Progenitor cell of endocrine pancreas (in vitro differentiated cells): ENCODE measurements at regions not wholly inside any gene's neighbourhood (a gene's known extent, or its start where the extent isn't known, plus 50 kb on each side); places are given as distances from the start of the nearest gene placed in this dataset.

Source experiments
- DNase-seq: peaks from one replicate; pipeline ENCODE4 v3.0.0; 2021; ENCODE audit warnings: low spot score; ENCODE audit not compliant: unreplicated experiment
- H3K27ac Mint-ChIP-seq: 2 replicates; pipeline ENCODE4 v1.8.0; 2021; ENCODE audit warnings: mild to moderate bottlenecking, moderate library complexity, mixed read lengths
- H3K27me3 Mint-ChIP-seq: 2 replicates; pipeline ENCODE4 v1.8.0; 2021; ENCODE audit warnings: mixed read lengths
- H3K36me3 Mint-ChIP-seq: 2 replicates; pipeline ENCODE4 v1.8.0; 2022; ENCODE audit warnings: mixed read lengths; ENCODE audit not compliant: insufficient read depth
- H3K4me1 Mint-ChIP-seq: 2 replicates; pipeline ENCODE4 v1.8.0; 2021; ENCODE audit warnings: low read depth, mixed read lengths
- H3K4me3 Mint-ChIP-seq: 2 replicates; pipeline ENCODE4 v1.8.0; 2021; ENCODE audit warnings: low read depth, mild to moderate bottlenecking, moderate library complexity, mixed read lengths
- H3K9me3 Mint-ChIP-seq: 2 replicates; pipeline ENCODE4 v1.8.0; 2021; ENCODE audit warnings: low read depth, mixed read lengths
- TF ChIP-seq, protein P1 (sequence below): fragments of 200-600 bp; sonication (generic); IDR thresholded peaks from one replicate; pipeline ENCODE4 v1.5.0; 2021; ENCODE audit warnings: antibody characterized with exemption, mild to moderate bottlenecking; ENCODE audit not compliant: unreplicated experiment

- peaks cover 3% of the 10 kb centered on the region for H3K4me1 Mint-ChIP-seq
- H3K27ac Mint-ChIP-seq = no peak overlapping the region
- TF ChIP-seq, protein P1, sequence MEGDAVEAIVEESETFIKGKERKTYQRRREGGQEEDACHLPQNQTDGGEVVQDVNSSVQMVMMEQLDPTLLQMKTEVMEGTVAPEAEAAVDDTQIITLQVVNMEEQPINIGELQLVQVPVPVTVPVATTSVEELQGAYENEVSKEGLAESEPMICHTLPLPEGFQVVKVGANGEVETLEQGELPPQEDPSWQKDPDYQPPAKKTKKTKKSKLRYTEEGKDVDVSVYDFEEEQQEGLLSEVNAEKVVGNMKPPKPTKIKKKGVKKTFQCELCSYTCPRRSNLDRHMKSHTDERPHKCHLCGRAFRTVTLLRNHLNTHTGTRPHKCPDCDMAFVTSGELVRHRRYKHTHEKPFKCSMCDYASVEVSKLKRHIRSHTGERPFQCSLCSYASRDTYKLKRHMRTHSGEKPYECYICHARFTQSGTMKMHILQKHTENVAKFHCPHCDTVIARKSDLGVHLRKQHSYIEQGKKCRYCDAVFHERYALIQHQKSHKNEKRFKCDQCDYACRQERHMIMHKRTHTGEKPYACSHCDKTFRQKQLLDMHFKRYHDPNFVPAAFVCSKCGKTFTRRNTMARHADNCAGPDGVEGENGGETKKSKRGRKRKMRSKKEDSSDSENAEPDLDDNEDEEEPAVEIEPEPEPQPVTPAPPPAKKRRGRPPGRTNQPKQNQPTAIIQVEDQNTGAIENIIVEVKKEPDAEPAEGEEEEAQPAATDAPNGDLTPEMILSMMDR = no peak
- no peak overlapping the region for H3K4me3 Mint-ChIP-seq
- H3K9me3 Mint-ChIP-seq = no peaks in the 10 kb centered on the region
- DNase-seq = no peak
- H3K27me3 Mint-ChIP-seq = peaks cover 36% of the 10 kb centered on the region
- no peaks in the 10 kb centered on the region for H3K36me3 Mint-ChIP-seq
These were observed 240.4 kb upstream of the TET2 start for GRCh38 chr4:104906276-104906675.

- Mint-ChIP-seq H3K27ac (no peak overlapping the region), H3K36me3 (no peaks in the 10 kb centered on the region), H3K4me3 (no peak overlapping the region), H3K27me3 (peaks cover 40% of the 10 kb centered on the region), H3K9me3 (no peaks in the 10 kb centered on the region), H3K4me1 (peaks cover 3% of the 10 kb centered on the region)
- TF ChIP-seq, protein P1 = no peak
- DNase-seq = no peak
These were observed 239.5 kb upstream of the TET2 start for GRCh38 chr4:104907074-104907649.

GRCh38 chr4:104907991-104908390, 238.7 kb upstream of the TET2 start:
- Mint-ChIP-seq H3K36me3 (no peaks in the 10 kb centered on the region), H3K27ac (no peak overlapping the region), H3K4me3 (no peak overlapping the region), H3K4me1 (peaks cover 3% of the 10 kb centered on the region), H3K27me3 (peaks cover 40% of the 10 kb centered on the region), H3K9me3 (no peaks in the 10 kb centered on the region)
- DNase-seq = no peak
- TF ChIP-seq, protein P1 = no peak

DNA sequence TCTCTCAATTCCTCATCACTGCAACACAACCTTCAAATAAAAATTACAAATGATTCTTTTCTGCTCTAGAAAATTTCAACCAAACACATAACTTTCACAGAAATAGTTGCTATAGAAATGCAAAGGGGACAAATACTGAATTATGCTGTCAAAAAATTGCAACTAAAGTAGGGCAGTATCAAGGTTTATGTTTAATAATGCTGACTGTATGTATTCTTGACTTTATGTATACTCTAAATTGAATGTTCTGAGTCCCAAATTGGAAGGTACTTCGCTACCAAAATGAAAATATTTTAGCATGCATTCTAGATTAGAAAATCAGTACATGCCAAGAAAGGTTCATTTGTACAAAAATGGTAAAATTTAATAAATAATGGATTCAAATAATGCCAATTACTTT, 237.3 kb upstream of the TET2 start:
- no peaks in the 10 kb centered on the region for H3K9me3 Mint-ChIP-seq
- DNase-seq = no peak
- H3K4me3 Mint-ChIP-seq = no peak overlapping the region
- TF ChIP-seq, protein P1 = no peak
- no peaks in the 10 kb centered on the region for H3K4me1 Mint-ChIP-seq
- H3K27me3 Mint-ChIP-seq = peaks cover 32% of the 10 kb centered on the region
- no peaks in the 10 kb centered on the region for H3K36me3 Mint-ChIP-seq
- H3K27ac Mint-ChIP-seq = no peak overlapping the region

DNA sequence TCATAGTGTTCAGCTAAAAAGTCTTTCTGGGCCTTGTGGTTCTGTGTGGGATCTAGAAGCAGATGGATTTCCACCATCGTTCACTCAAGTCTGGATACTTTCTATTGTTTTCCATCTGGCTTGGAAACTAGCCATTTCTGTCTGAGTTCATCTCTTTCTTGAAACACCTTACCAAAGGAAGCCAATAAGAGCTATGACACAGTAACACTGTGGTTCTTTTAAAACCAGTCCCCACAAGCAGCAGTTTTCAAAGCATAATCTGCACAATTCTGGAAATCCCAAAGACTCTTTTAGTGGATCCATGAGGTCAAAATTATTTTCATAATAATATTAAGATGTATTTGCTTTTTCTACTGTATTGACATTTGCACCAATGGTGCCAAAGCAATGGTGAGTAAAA, 234.2 kb upstream of the TET2 start:
- H3K27me3 Mint-ChIP-seq = peaks cover 24% of the 10 kb centered on the region

More for the DNA sequence above, 234.2 kb upstream of the TET2 start:
- no peaks in the 10 kb centered on the region for H3K36me3 Mint-ChIP-seq
- no peaks in the 10 kb centered on the region for H3K4me1 Mint-ChIP-seq
- no peaks in the 10 kb centered on the region for H3K9me3 Mint-ChIP-seq
- TF ChIP-seq, protein P1 = no peak
- H3K4me3 Mint-ChIP-seq = no peak overlapping the region
- no peak overlapping the region for H3K27ac Mint-ChIP-seq
- no peak for DNase-seq
